ENCODE measurements at regions not wholly inside any gene's neighbourhood (a gene's known extent, or its start where the extent isn't known, plus 50 kb on each side); places are given as distances from the start of the nearest gene placed in this dataset.
A peak's percentile ranks its signal among the peaks of the same experiment; 100 is the strongest.

- TF ChIP-seq EP300 (IDR thresholded peaks at IDR 0.05) (no peak), CTCF (IDR thresholded peaks at IDR 0.05) (no peak), POLR2AphosphoS5 (IDR thresholded peaks at IDR 0.05) (no peak), POLR2A (IDR thresholded peaks at IDR 0.05) (no peak)
- DNase-seq = no peak
- H3K9me3 ChIP-seq = no peaks in the 10 kb centered on the region
- intact Hi-C loops (cut with DNase I; ENCODE audit: low total_unique reads) = no loop called here
- H3K4me3 ChIP-seq = no peak overlapping the region
- whole genome bisulfite sequencing, 5 donors = 86 to 98% (median 89%) methylated on average over 1 of the region's 1 CpG
- no peaks in the 10 kb centered on the region for H3K4me1 ChIP-seq
- H3K27ac ChIP-seq = no peak overlapping the region
- H3K27me3 ChIP-seq = no peaks in the 10 kb centered on the region
- H3K36me3 ChIP-seq = peaks cover 0 to 6% (median 0%) of the 10 kb centered on the region in 4 donors
Observed at GRCh38 chr10:123326674-123327073, 172.5 kb downstream of the BUB3 start.

GRCh38 chr10:123327450-123327849, 173.2 kb downstream of the BUB3 start:
- H3K4me3 ChIP-seq = no peak overlapping the region
- H3K27ac ChIP-seq = no peak overlapping the region
- WGBS, 5 donors = 82 to 100% (median 86%) methylated on average over 1 of the region's 1 CpG
- DNase-seq = no peak
- intact Hi-C loops (cut with DNase I; ENCODE audit: low total_unique reads) = no loop called here
- H3K4me1 ChIP-seq = no peaks in the 10 kb centered on the region
- peaks cover 0 to 6% (median 0%) of the 10 kb centered on the region in 4 donors for H3K36me3 ChIP-seq
- H3K9me3 ChIP-seq = no peaks in the 10 kb centered on the region
- H3K27me3 ChIP-seq = no peaks in the 10 kb centered on the region
- no peak for TF ChIP-seq POLR2A (IDR thresholded peaks at IDR 0.05)
- no peak for TF ChIP-seq EP300 (IDR thresholded peaks at IDR 0.05)
- no peak for TF ChIP-seq CTCF (IDR thresholded peaks at IDR 0.05)
- no peak for TF ChIP-seq POLR2AphosphoS5 (IDR thresholded peaks at IDR 0.05)

- intact Hi-C loops (cut with DNase I; ENCODE audit: low total_unique reads) = no loop called here
- WGBS, 5 donors = 68 to 81% (median 79%) methylated on average over 2 of the region's 2 CpGs
- peaks cover 0 to 6% (median 0%) of the 10 kb centered on the region in 4 donors for H3K36me3 ChIP-seq
Observed at GRCh38 chr10:123327896-123328295, 173.7 kb downstream of the BUB3 start.

GRCh38 chr10:123331438-123331837, 177.2 kb downstream of the BUB3 start:
- intact Hi-C loops (cut with DNase I; ENCODE audit: low total_unique reads) = no loop called here
- Histone ChIP-seq H3K36me3 (no peaks in the 10 kb centered on the region), H3K27me3 (no peaks in the 10 kb centered on the region), H3K9me3 (no peaks in the 10 kb centered on the region), H3K4me3 (no peak overlapping the region), H3K27ac (no peak overlapping the region), H3K4me1 (no peaks in the 10 kb centered on the region)
- WGBS, 5 donors = 33 to 66% (median 57%) methylated on average over 4 of the region's 4 CpGs
- TF ChIP-seq CTCF (IDR thresholded peaks at IDR 0.05) = no peak
- peak in 1 of 2 donors; percentile 19 for DNase-seq

More at GRCh38 chr10:123327896-123328295, 173.7 kb downstream of the BUB3 start:
- DNase-seq = peak in 1 of 2 donors; percentile 30
- H3K27ac ChIP-seq = no peak overlapping the region
- no peak overlapping the region for H3K4me3 ChIP-seq
- no peaks in the 10 kb centered on the region for H3K27me3 ChIP-seq
- H3K9me3 ChIP-seq = no peaks in the 10 kb centered on the region
- TF ChIP-seq POLR2AphosphoS5 (IDR thresholded peaks at IDR 0.05) (no peak), EP300 (IDR thresholded peaks at IDR 0.05) (no peak)
- no peaks in the 10 kb centered on the region for H3K4me1 ChIP-seq

- intact Hi-C loops (cut with DNase I; ENCODE audit: low total_unique reads) = no loop called here
- WGBS, 5 donors = 77 to 92% (median 84%) methylated on average over 1 of the region's 1 CpG
- no peak for TF ChIP-seq POLR2A (IDR thresholded peaks at IDR 0.05)
- TF ChIP-seq CTCF (IDR thresholded peaks at IDR 0.05) = no peak
- no peak for TF ChIP-seq POLR2AphosphoS5 (IDR thresholded peaks at IDR 0.05)
- no peak for TF ChIP-seq EP300 (IDR thresholded peaks at IDR 0.05)
Observed at GRCh38 chr10:123346581-123346980, 192.4 kb downstream of the BUB3 start.

More at GRCh38 chr10:123346581-123346980, 192.4 kb downstream of the BUB3 start:
- no peak overlapping the region for H3K27ac ChIP-seq
- no peak for DNase-seq
- no peaks in the 10 kb centered on the region for H3K36me3 ChIP-seq
- no peaks in the 10 kb centered on the region for H3K4me1 ChIP-seq
- no peaks in the 10 kb centered on the region for H3K9me3 ChIP-seq
- H3K27me3 ChIP-seq = no peaks in the 10 kb centered on the region
- H3K4me3 ChIP-seq = no peak overlapping the region

All from stomach (tissue), 8 donors.